ENCODE measurements at regions not wholly inside any gene's neighbourhood (a gene's known extent, or its start where the extent isn't known, plus 50 kb on each side); places are given as distances from the start of the nearest gene placed in this dataset.

DNA sequence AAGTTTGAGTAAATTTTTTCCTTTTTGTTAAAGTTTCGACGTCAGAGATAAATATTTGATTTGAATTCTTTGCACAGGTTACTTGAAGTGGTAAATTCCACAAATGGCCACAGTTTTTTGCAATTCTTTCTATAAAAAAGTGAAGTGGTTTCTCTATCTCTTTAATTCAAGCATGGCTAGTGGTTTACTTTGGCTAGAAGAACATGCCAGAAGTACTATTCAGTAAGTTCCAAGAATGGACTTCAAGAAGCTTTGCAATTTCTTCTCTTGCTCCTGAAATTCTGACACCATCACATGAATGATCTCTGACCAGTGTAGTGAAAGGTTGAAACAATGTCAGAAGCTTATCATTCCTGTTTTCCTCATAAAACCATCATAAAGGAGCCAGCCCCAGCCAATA is 55.7 kb upstream of the RNPC3 start:
- H3K27ac ChIP-seq = no peak overlapping the region
- no peak for DNase-seq
- TF ChIP-seq CTCF (IDR thresholded peaks at IDR 0.05) = no peak
- TF ChIP-seq POLR2A (IDR thresholded peaks at IDR 0.05) = no peak
- no peaks in the 10 kb centered on the region for H3K27me3 ChIP-seq
- no peaks in the 10 kb centered on the region for H3K4me1 ChIP-seq
- H3K4me3 ChIP-seq = no peak overlapping the region
- H3K9me3 ChIP-seq = no peaks in the 10 kb centered on the region
- no peaks in the 10 kb centered on the region for H3K36me3 ChIP-seq
- intact Hi-C loops (cut with DNase I) = no loop called here
- 79 to 92% methylated on average over 2 of the region's 2 CpGs for WGBS, 2 donors

- H3K4me1 ChIP-seq = no peaks in the 10 kb centered on the region
- no peak overlapping the region for H3K27ac ChIP-seq
- no peaks in the 10 kb centered on the region for H3K9me3 ChIP-seq
- no peak for DNase-seq
- WGBS, 2 donors = 60 to 67% methylated on average over 2 to 3 of the region's 3 CpGs
- H3K27me3 ChIP-seq = no peaks in the 10 kb centered on the region
- intact Hi-C loops (cut with DNase I) = no loop called here
- no peaks in the 10 kb centered on the region for H3K36me3 ChIP-seq
- H3K4me3 ChIP-seq = no peak overlapping the region
- TF ChIP-seq POLR2A (IDR thresholded peaks at IDR 0.05) (no peak), CTCF (IDR thresholded peaks at IDR 0.05) (no peak)
Measured at GRCh38 chr1:103467100-103467499, 58.4 kb upstream of the RNPC3 start.

DNA sequence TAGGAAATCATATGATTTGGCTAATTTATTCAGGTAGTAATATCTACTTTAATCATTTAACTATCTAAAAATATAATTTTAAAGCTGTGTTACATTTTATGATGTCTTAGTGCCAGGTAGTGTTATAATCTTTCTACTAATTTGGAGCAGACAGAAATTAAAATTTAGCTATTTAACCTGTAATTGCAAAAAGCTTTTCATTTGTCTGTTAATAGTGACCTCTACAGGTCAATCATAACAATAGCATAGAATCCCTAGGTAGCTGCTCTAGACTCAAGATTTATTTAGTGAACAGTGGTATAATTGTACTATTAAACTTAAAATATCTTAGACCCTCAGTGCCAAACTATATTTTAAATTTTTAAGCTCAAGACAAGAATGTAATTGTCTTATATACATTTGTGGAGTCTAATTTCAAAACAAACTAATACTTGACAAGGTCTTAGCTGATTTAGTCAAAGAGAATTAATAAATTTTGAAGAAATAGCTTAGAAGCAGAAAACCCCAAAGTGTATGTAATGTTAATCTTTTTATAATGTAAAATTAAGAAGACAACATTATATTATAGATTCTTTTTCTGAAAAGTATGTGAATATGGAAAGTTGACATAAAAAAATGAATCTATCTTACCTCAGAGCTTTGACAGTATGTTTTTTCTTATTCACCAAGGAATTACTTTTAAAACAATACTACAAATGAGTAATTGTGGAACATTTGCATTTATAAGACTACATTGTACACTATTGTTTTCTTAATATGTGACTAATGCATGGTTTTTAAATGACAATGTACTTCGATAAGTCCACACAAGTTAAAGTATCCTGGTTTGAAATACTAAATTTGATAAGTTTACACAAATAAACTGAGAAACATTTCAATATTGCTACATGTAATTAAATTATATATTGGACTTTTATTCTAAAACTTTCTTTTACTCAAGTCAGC is 64.1 kb upstream of the RNPC3 start:
- 79 to 82% methylated on average over 1 of the region's 1 CpG for WGBS, 2 donors
- Histone ChIP-seq H3K4me3 (no peak overlapping the region), H3K4me1 (no peaks in the 10 kb centered on the region), H3K36me3 (no peaks in the 10 kb centered on the region), H3K9me3 (no peaks in the 10 kb centered on the region), H3K27ac (no peak overlapping the region), H3K27me3 (no peaks in the 10 kb centered on the region)
- intact Hi-C loops (cut with DNase I) = no loop called here
- TF ChIP-seq POLR2A (IDR thresholded peaks at IDR 0.05) (no peak), CTCF (IDR thresholded peaks at IDR 0.05) (peak in 4 of 6 experiments; percentile 16 to 43 (median 28))
- DNase-seq = no peak

DNA sequence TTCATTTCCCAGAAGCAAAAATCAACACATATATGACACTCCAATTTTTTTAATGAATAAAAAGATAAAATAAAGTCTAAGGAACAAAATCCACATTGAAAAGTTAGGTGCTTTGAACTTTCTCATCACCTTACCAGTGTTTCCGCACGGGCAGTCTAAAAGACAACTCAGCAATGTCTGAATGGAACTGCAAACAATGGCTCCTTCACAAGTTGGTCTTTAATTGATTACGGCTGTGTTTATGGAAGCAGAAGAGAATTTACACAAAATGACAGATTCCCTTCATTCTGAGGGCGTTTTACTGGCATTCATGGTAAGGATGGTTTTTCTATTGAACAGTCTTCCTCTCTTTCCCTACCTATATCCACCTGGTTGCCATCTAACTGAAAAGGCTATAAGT is 65.0 kb upstream of the RNPC3 start:
- no peaks in the 10 kb centered on the region for H3K9me3 ChIP-seq
- WGBS, 2 donors = 66 to 73% methylated on average over 4 of the region's 4 CpGs
- no peak overlapping the region for H3K4me3 ChIP-seq
- no peak for DNase-seq
- H3K36me3 ChIP-seq = no peaks in the 10 kb centered on the region
- no peak overlapping the region for H3K27ac ChIP-seq
- H3K27me3 ChIP-seq = no peaks in the 10 kb centered on the region
- no peaks in the 10 kb centered on the region for H3K4me1 ChIP-seq
- intact Hi-C loops (cut with DNase I) = no loop called here
- TF ChIP-seq POLR2A (IDR thresholded peaks at IDR 0.05) (no peak), CTCF (IDR thresholded peaks at IDR 0.05) (no peak)

DNA sequence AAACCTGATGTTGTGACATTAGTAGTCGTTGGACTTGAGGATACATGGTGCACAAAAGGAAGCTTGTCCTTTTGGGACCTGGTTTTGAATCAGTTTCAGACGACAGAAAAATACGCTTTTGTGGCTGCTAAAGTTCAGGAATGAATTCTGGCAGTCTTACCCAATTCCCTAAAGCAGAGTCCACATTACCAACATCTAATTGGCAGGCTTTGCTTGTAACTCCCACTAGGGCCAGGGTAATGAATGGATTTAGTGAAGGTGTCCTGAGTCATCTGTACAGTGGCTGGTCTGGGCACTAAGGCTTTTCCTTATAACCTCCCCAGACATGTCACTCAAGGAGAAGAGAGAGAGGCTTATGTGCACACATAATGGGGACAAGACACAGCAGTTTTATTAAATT is 66.2 kb upstream of the RNPC3 start:
- Histone ChIP-seq H3K4me1 (no peaks in the 10 kb centered on the region), H3K27me3 (no peaks in the 10 kb centered on the region), H3K9me3 (no peaks in the 10 kb centered on the region), H3K27ac (no peak overlapping the region), H3K4me3 (no peak overlapping the region), H3K36me3 (no peaks in the 10 kb centered on the region)
- no peak for DNase-seq
- intact Hi-C loops (cut with DNase I) = no loop called here
- 58 to 67% methylated on average over 3 of the region's 3 CpGs for WGBS, 2 donors
- TF ChIP-seq CTCF (IDR thresholded peaks at IDR 0.05) (no peak), POLR2A (IDR thresholded peaks at IDR 0.05) (no peak)
